ENCODE measurements at regions not wholly inside any gene's neighbourhood (a gene's known extent, or its start where the extent isn't known, plus 50 kb on each side); places are given as distances from the start of the nearest gene placed in this dataset.
"Not testable (repeated sequence)": the region's sequence is repeated elsewhere in the genome, so short reads cannot be mapped to it uniquely, and the experiment has no call there.

DNA sequence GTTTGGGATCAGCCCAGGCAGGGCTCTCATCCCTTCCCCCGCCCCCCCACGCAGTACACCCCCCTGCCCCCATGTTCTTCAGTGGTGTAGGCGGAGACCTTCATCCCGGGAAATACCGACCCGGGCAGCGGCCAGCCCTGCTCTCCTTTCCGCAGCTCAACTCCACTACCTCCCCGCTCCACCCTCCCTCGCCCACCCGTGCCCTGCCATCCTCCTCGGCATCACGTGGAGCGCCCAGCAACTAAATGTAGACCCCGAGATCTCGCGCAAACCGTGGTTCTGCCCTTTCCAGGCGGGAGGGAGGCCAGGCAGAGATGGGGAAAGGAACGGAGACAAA lies 1932.2 kb upstream of the DEFB115 start:
- H3K27ac Mint-ChIP-seq = no peak overlapping the region
- H3K4me1 Mint-ChIP-seq = peaks cover 0 to 13% of the 10 kb centered on the region in 2 donors
- no peaks in the 10 kb centered on the region for H3K36me3 ChIP-seq (ENCODE audit: control insufficient read depth, insufficient read depth, low read length)
- intact Hi-C loops (cut with micrococcal nuclease) = no loop called here
- H3K27me3 Mint-ChIP-seq (ENCODE audit: low read depth in 2 of 2) = peaks cover 0 to 14% of the 10 kb centered on the region in 2 donors
- whole genome bisulfite sequencing (ENCODE audit: insufficient coverage) = 72% methylated on average over 20 of the region's 20 CpGs
- no peak for ATAC-seq
- no peak overlapping the region for H3K4me3 ChIP-seq (ENCODE audit: low read length)
- no peak overlapping the region for H3K27ac ChIP-seq (ENCODE audit: low read length)
- TF ChIP-seq, protein P1, sequence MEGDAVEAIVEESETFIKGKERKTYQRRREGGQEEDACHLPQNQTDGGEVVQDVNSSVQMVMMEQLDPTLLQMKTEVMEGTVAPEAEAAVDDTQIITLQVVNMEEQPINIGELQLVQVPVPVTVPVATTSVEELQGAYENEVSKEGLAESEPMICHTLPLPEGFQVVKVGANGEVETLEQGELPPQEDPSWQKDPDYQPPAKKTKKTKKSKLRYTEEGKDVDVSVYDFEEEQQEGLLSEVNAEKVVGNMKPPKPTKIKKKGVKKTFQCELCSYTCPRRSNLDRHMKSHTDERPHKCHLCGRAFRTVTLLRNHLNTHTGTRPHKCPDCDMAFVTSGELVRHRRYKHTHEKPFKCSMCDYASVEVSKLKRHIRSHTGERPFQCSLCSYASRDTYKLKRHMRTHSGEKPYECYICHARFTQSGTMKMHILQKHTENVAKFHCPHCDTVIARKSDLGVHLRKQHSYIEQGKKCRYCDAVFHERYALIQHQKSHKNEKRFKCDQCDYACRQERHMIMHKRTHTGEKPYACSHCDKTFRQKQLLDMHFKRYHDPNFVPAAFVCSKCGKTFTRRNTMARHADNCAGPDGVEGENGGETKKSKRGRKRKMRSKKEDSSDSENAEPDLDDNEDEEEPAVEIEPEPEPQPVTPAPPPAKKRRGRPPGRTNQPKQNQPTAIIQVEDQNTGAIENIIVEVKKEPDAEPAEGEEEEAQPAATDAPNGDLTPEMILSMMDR (IDR thresholded peaks at IDR 0.05) = no peak
- H3K36me3 Mint-ChIP-seq = no peaks in the 10 kb centered on the region
- no peaks in the 10 kb centered on the region for H3K4me1 ChIP-seq (ENCODE audit: control insufficient read depth, insufficient read depth, low read length)
- H3K4me3 Mint-ChIP-seq = no peak overlapping the region
- DNase-seq = no peak
- H3K27me3 ChIP-seq (ENCODE audit: control insufficient read depth, insufficient read depth, low read length) = no peaks in the 10 kb centered on the region
- H3K9me3 Mint-ChIP-seq = peaks cover 3 to 4% of the 10 kb centered on the region in 2 donors
- H3K9me3 ChIP-seq (ENCODE audit: control insufficient read depth, insufficient read depth, low read length) = peaks cover 14% of the 10 kb centered on the region

- H3K4me1 ChIP-seq (ENCODE audit: control insufficient read depth, insufficient read depth, low read length); H3K4me3 ChIP-seq (ENCODE audit: low read length); H3K4me3 Mint-ChIP-seq; H3K27ac Mint-ChIP-seq; H3K9me3 Mint-ChIP-seq; H3K27ac ChIP-seq (ENCODE audit: low read length); H3K36me3 Mint-ChIP-seq; DNase-seq; H3K36me3 ChIP-seq (ENCODE audit: control insufficient read depth, insufficient read depth, low read length); intact Hi-C loops (cut with micrococcal nuclease); H3K27me3 ChIP-seq (ENCODE audit: control insufficient read depth, insufficient read depth, low read length); ATAC-seq: not testable (repeated sequence)
- WGBS (ENCODE audit: insufficient coverage) = 73% methylated on average over 8 of the region's 17 CpGs
- H3K9me3 ChIP-seq (ENCODE audit: control insufficient read depth, insufficient read depth, low read length) = peaks cover 15% of the 10 kb centered on the region
- Mint-ChIP-seq H3K4me1 (peaks cover 0 to 13% of the 10 kb centered on the region in 2 donors), H3K27me3 (ENCODE audit: low read depth in 2 of 2) (peaks cover 0 to 14% of the 10 kb centered on the region in 2 donors)
Measured at GRCh38 chr20:29325781-29326180, 1931.7 kb upstream of the DEFB115 start.

GRCh38 chr20:29326376-29327070 lies 1930.9 kb upstream of the DEFB115 start:
- WGBS (ENCODE audit: insufficient coverage) = 75% methylated on average over 26 of the region's 27 CpGs
- Mint-ChIP-seq H3K9me3 (peaks cover 3 to 7% of the 10 kb centered on the region in 2 donors), H3K36me3 (peaks cover 2% of the 10 kb centered on the region), H3K4me3 (no peak overlapping the region), H3K4me1 (peaks cover 0 to 13% of the 10 kb centered on the region in 2 donors), H3K27me3 (ENCODE audit: low read depth in 2 of 2) (peaks cover 0 to 12% of the 10 kb centered on the region in 2 donors), H3K27ac (no peak overlapping the region)
- no peak overlapping the region for H3K4me3 ChIP-seq (ENCODE audit: low read length)
- no peak for DNase-seq
- H3K4me1 ChIP-seq (ENCODE audit: control insufficient read depth, insufficient read depth, low read length) = no peaks in the 10 kb centered on the region
- TF ChIP-seq, protein P1 (IDR thresholded peaks at IDR 0.05) = no peak
- H3K36me3 ChIP-seq (ENCODE audit: control insufficient read depth, insufficient read depth, low read length) = no peaks in the 10 kb centered on the region
- H3K9me3 ChIP-seq (ENCODE audit: control insufficient read depth, insufficient read depth, low read length) = peaks cover 20% of the 10 kb centered on the region
- peak in 1 of 3 donors; percentile 53 for ATAC-seq
- H3K27me3 ChIP-seq (ENCODE audit: control insufficient read depth, insufficient read depth, low read length) = no peaks in the 10 kb centered on the region
- intact Hi-C loops (cut with micrococcal nuclease) = no loop called here
- no peak overlapping the region for H3K27ac ChIP-seq (ENCODE audit: low read length)

GRCh38 chr20:29327600-29328420 lies 1929.7 kb upstream of the DEFB115 start:
- H3K27ac Mint-ChIP-seq; intact Hi-C loops (cut with micrococcal nuclease): not testable (repeated sequence)

DNA sequence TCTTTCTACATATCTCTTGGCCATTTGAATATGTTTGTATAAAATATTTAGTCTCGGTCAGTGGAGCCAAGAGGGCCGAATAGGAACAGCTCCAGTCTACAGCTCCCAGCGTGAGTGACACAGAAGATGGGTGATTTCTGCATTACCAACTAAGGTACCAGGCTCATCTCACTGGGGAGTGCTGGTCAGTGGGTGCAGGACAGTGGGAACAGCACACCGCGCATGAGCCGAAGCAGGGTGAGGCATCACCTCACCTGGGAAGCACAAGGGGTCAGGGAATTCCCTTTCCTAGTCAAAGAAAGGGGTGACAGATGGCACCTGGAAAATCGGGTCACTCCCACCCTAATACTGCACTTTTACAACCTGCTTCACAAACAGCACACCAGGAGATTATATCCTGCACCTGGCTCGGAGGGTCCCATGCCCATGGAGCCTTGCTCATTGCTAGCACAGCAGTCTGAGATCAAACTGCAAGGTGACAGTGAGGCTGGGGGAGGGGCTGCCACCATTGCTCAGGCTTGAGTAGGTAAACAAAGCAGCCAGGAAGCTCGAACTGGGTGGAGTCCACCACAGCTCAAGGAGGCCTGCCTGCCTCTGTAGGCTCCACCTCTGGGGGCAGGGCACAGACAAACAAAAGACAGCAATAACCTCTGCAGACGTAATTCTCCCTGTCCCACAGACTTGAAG lies 1926.9 kb upstream of the DEFB115 start:
- intact Hi-C loops (cut with micrococcal nuclease); H3K27ac ChIP-seq (ENCODE audit: low read length); H3K36me3 ChIP-seq (ENCODE audit: control insufficient read depth, insufficient read depth, low read length); H3K4me3 Mint-ChIP-seq; H3K27me3 Mint-ChIP-seq (ENCODE audit: low read depth in 2 of 2); H3K4me3 ChIP-seq (ENCODE audit: low read length); H3K27me3 ChIP-seq (ENCODE audit: control insufficient read depth, insufficient read depth, low read length); H3K27ac Mint-ChIP-seq; ATAC-seq; DNase-seq; H3K4me1 ChIP-seq (ENCODE audit: control insufficient read depth, insufficient read depth, low read length): not testable (repeated sequence)
- 57% methylated on average over 10 of the region's 10 CpGs for WGBS (ENCODE audit: insufficient coverage)
- Mint-ChIP-seq H3K36me3 (peaks cover 22% of the 10 kb centered on the region), H3K4me1 (peaks cover 0 to 13% of the 10 kb centered on the region in 2 donors), H3K9me3 (peaks cover 16 to 27% of the 10 kb centered on the region in 2 donors)
- H3K9me3 ChIP-seq (ENCODE audit: control insufficient read depth, insufficient read depth, low read length) = peaks cover 16% of the 10 kb centered on the region

More at GRCh38 chr20:29327600-29328420, 1929.7 kb upstream of the DEFB115 start:
- not testable (repeated sequence) for H3K4me3 ChIP-seq (ENCODE audit: low read length); H3K36me3 ChIP-seq (ENCODE audit: control insufficient read depth, insufficient read depth, low read length); H3K4me1 ChIP-seq (ENCODE audit: control insufficient read depth, insufficient read depth, low read length); H3K27ac ChIP-seq (ENCODE audit: low read length); H3K36me3 Mint-ChIP-seq; ATAC-seq; H3K27me3 Mint-ChIP-seq (ENCODE audit: low read depth in 2 of 2); H3K27me3 ChIP-seq (ENCODE audit: control insufficient read depth, insufficient read depth, low read length); H3K4me3 Mint-ChIP-seq
- peak in 1 of 2 donors; percentile 70 for DNase-seq
- WGBS (ENCODE audit: insufficient coverage) = 42% methylated on average over 31 of the region's 33 CpGs
- H3K9me3 ChIP-seq (ENCODE audit: control insufficient read depth, insufficient read depth, low read length) = peaks cover 20% of the 10 kb centered on the region
- peaks cover 8 to 12% of the 10 kb centered on the region in 2 donors for H3K9me3 Mint-ChIP-seq
- H3K4me1 Mint-ChIP-seq = peaks cover 0 to 13% of the 10 kb centered on the region in 2 donors
- TF ChIP-seq, protein P1 (IDR thresholded peaks at IDR 0.05) = peak; percentile 42
